GM18909 (cell line): ENCODE measurements at regions not wholly inside any gene's neighbourhood (a gene's known extent, or its start where the extent isn't known, plus 50 kb on each side); places are given as distances from the start of the nearest gene placed in this dataset.
"Not testable (repeated sequence)": the region's sequence is repeated elsewhere in the genome, so short reads cannot be mapped to it uniquely, and the experiment has no call there.

ENCODE experiments used
- ATAC-seq: cut with Tn5 transposase; IDR thresholded peaks from one replicate; pipeline ENCODE4 v1.9.1; 2021; ENCODE audit warnings: mild to moderate bottlenecking; ENCODE audit not compliant: unreplicated experiment, poor library complexity

DNA sequence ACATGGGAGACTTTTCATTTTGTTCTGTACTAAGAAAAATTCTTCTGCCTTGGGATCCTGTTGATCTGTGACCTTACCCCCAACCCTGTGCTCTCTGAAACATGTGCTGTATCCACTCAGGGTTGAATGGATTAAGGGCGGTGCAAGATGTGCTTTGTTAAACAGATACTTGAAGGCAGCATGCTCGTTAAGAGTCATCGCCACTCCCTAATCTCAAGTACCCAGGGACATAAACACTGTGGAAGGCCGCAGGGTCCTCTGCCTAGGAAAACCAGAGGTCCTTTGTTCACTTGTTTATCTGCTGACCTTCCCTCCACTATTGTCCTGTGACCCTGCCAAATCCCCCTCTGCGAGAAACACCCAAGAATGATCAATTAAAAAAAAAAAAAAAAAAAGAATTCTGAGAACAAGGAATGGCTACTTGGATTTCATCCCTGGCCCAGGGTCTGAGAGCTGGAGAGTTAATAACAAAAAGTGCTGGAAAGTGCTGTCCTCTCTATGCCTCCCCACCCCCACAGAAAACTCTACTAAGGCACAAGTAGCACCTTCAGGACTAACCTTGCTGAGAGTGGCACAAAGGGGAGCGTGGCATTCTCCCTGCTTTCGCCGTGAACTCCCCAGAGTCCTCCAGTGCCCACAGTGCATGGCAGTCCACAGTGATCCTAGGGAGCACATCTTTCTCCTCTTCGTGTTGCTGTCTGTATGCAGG lies 297.1 kb downstream of the SIPA1L2 start:
- ATAC-seq, result not testable (repeated sequence)

GRCh38 chr1:232329103-232329813 lies 300.7 kb downstream of the SIPA1L2 start:
- no peak for ATAC-seq

- no peak for ATAC-seq
These were observed 301.3 kb downstream of the SIPA1L2 start for GRCh38 chr1:232328486-232329102.

- no peak for ATAC-seq
These were observed 302.0 kb downstream of the SIPA1L2 start for GRCh38 chr1:232327899-232328298.

DNA sequence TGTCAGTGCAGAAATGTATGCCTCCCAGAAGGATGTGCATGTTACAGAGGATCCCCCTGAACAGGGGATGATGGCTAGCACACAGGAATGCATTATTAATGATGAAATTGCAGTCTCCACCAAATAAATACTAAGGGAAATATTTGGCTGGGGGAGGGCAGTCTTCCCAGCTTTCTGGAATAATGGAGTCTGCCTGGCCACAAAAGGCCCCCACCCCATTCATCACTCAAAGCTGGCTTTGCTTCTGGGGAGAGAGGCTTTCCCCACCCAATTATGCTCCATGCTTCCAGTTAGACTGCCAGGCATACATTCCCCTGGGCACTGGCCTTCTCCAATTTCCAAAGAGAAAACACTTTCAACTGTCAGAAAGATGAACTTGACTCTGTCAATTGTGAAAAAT lies 302.7 kb downstream of the SIPA1L2 start:
- ATAC-seq, result no peak

DNA sequence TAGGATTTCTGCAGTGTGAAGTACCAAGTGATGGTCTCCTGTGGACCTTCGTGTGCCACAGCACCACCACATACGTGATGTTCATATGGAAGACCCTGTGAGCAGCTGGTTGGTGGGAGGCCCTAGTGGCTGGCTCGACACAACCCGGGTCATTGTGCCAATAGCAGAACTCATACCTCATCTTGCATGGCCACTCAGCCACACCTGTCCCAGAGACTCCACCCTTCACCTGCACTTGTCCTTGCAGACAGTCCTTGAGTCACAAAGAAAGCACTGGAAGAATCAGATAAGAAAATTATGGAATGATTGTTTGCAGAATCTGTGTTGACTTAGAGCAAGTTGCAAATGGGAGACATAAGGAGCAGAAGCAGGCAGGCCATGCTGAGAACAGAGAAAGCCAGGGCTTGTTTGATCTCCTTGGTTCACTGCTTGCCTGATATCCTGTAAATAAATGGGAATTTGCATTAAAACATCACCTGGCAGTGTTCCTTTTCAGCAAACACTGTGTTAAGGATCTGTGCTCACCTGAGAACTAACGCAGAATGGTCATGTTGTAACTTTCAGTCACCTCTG lies 307.7 kb downstream of the SIPA1L2 start:
- ATAC-seq, result no peak

- ATAC-seq, result no peak
These were observed 310.3 kb downstream of the SIPA1L2 start for GRCh38 chr1:232319518-232320210.

- no peak for ATAC-seq
These were observed 310.9 kb downstream of the SIPA1L2 start for GRCh38 chr1:232319072-232319471.

DNA sequence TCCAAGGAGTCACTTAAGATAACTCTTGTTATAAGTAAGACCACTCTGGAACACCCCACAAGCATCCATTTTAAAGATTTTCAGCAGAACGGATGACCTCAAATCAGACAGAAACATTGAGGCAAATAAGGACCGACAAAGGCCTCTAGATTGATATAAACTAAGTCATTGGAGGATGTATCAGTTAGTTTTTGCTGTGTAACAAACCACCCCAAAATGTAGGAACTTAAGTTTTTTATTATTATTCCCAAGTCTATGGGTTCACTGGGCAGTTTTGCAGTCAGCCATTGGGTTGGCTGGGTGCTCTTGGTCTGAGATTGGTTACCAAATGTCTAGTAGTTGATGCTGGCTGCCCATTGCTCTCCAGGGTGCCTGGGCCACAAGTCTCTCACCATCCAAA lies 311.8 kb downstream of the SIPA1L2 start:
- no peak for ATAC-seq

DNA sequence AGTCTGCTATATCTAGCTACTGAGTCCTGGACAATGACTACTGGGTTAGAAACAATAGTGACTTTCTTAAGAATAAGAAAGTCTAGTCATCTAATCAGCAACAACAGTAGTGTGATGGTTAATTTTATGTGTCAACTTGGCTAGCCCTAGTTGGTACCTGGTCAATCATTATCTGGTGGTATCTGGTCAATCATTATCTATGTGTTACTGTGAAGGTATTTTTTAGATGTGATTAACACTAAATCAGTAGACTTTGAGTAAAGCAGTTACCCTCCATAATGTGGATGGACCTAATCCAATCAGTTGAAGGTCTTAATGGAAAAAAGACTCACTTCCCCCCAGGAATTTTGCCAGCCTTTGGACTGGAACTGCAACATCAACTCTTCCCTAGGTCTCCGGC lies 312.6 kb downstream of the SIPA1L2 start:
- no peak for ATAC-seq

- ATAC-seq, result no peak
These were observed 313.1 kb downstream of the SIPA1L2 start for GRCh38 chr1:232316864-232317263.

DNA sequence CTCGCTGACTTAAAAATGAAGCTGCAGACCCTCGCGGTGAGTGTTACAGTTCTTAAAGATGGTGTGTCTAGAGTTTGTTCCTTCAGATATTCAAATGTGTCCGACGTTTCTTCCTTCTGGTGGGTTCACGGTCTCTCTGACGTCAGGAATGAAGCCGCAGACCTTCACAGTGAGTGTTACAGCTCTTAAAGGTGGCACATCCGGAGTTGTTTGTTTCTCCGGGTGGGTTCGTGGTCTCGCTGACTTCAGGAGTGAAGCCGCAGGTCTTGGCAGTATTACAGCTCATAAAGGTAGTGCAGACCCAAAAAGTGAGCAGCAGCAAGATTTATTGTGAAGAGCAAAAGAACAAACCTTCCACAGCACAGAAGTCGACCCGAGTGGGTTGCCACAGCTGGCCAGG lies 316.1 kb downstream of the SIPA1L2 start:
- ATAC-seq, result not testable (repeated sequence)

DNA sequence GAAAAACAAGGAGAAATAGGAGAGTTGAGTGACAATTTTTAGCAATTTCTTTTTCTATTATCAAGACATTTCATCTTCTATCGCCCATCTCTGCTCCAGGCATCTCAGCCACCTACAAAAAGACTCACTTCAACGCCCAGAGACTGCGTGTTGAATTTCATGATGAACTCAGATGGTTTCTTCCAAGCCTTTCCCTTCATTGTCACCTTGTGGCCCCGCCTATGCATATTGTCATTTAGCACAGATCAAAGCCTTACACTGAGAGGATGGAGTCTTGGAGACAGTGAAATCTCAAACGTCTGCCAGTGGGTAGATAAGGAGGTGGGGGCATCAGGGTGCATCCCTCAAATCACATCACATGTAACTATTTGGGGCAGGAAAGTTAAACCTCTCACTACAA lies 319.4 kb downstream of the SIPA1L2 start:
- ATAC-seq, result no peak

- no peak for ATAC-seq
These were observed 321.3 kb downstream of the SIPA1L2 start for GRCh38 chr1:232308616-232309015.

DNA sequence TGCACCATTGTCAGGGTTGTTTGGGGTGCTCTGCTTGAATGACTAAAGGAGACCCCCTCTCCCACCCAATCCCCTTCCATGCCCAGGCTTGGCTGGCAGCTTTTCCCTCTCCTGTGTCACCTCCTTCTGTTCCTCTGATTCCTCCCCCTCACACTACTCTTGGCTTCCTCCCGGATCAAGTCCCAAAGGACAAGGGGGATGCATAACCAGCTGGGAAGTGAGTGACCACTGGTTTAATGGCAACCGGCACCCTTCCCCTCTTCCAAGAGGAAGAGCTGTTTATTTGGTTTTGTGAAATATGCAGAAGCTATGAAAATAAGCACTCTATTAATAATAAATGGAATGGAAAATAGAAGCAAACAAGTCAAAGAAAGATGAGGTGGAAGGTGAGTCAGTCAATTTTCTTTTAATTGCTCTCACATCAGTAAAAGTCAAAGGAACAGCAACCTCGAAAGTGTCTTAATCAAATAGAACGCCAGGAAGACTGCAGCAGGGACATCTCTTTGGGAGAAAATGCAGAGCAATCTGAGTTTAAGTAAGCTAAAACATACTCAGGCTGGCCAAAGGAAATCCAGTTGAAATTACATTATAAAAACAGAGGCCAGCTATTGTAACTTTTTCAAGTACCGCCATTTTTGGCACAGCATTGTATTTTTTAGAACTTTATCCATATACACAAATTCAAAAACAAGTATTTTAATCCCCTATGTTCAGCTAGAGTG lies 322.5 kb downstream of the SIPA1L2 start:
- ATAC-seq, result no peak

DNA sequence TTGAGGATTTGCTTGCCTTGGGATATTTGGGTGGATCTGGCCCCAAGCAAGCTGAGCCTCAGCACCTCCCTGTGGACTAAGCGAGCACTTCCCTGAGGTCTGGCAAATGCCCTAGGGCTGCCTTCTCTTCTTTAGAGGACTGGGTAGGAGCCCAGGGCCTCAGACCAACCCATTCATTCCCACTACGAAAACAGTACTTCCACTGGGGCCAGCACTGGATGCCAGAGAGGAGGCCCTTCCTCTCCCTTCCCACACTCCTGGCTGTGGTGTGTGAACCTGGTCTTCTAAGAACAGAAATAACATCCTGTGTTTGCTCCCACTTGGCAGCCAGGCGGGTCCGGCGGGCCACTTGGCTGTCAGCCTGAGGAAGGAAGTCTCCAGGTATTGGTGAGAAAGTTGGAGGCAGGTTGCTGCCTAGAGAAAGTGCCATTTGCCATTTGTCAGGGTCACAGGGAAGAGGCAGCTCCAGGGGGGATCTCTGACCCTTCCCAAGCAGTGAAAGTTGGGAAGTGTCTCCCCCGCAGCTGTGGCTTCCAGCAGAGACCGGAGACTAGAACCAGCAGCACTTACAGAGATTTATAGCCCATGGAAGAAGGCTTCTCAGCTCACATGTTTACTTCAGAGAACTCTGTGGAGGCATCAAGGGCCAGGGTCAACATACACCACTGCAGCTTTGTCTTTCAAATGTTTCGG lies 323.5 kb downstream of the SIPA1L2 start:
- no peak for ATAC-seq

DNA sequence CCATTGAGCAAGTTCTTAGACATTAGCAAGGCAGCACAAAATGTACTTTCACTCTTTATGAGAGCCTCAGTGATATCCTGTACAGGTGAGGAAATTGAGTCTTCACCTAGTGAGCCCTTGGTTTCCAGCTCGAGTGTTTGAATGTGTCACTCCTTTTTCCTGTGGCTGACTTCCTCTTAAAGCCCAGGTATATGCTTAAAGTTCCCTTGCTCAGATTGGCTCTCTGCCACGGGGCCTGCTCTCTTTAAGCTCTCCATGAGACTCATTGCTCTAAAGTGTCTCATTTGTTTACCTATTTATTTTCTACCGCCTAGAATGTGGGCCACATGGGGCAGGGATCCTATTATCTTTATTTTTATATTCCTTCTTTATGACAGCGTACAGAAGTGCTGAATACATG lies 324.9 kb downstream of the SIPA1L2 start:
- no peak for ATAC-seq

GRCh38 chr1:232303222-232303620 lies 326.7 kb downstream of the SIPA1L2 start:
- no peak for ATAC-seq
